Vagina (tissue), 2 donors: ENCODE measurements at regions not wholly inside any gene's neighbourhood (a gene's known extent, or its start where the extent isn't known, plus 50 kb on each side); places are given as distances from the start of the nearest gene placed in this dataset.
"Not testable (repeated sequence)": the region's sequence is repeated elsewhere in the genome, so short reads cannot be mapped to it uniquely, and the experiment has no call there.

Source experiments
- CTCF ChIP-seq, 3 experiments: fragments of 450-650 bp in 2 of 3; fragments of 200-600 bp in 1 of 3; sonication (generic) in 1 of 3; IDR thresholded peaks; one replicate each; pipeline ENCODE4 v1.5.1; 2017 to 2019; ENCODE audit warnings: antibody characterized with exemption in 3 of 3, mild to moderate bottlenecking in 2 of 3, moderate library complexity in 2 of 3
- POLR2A ChIP-seq, 2 donors: fragments of 450-650 bp; IDR thresholded peaks; one replicate each; pipeline ENCODE4 v1.6.1; 2017; ENCODE audit warnings: antibody characterized with exemption in 2 of 2, mild to moderate bottlenecking in 2 of 2, moderate library complexity in 2 of 2

- not testable (repeated sequence) for TF ChIP-seq CTCF, POLR2A (IDR thresholded peaks at IDR 0.05)
These were observed 63.4 kb upstream of the PDSS1 start for GRCh38 chr10:26634111-26634510.
